Spinal cord (tissue), 9 donors: ENCODE measurements at regions not wholly inside any gene's neighbourhood (a gene's known extent, or its start where the extent isn't known, plus 50 kb on each side); places are given as distances from the start of the nearest gene placed in this dataset.

Experiments
- DNase-seq, 6 donors: peaks; one replicate each; pipeline versions ENCODE4 v3.0.0 to v3.0.0-alpha.2; 2013 to 2015; ENCODE audit warnings: low spot score in 6 of 6, low read depth in 4 of 6
- H3K27ac ChIP-seq: one replicate; pipeline ENCODE4 v1.5.1; 2013; ENCODE audit warnings: low read depth, low read length, control low read depth
- H3K27me3 ChIP-seq: one replicate; pipeline ENCODE4 v1.6.1; 2013; ENCODE audit warnings: low read length; ENCODE audit not compliant: control insufficient read depth, insufficient read depth
- H3K36me3 ChIP-seq: one replicate; pipeline ENCODE4 v1.6.1; 2013; ENCODE audit warnings: low read length; ENCODE audit not compliant: control insufficient read depth, insufficient read depth
- H3K4me1 ChIP-seq: one replicate; pipeline ENCODE4 v1.6.1; 2013; ENCODE audit warnings: low read length; ENCODE audit not compliant: control insufficient read depth, insufficient read depth
- H3K4me3 ChIP-seq: one replicate; pipeline ENCODE4 v1.5.1; 2013; ENCODE audit warnings: low read depth, low read length, control low read depth
- H3K9me3 ChIP-seq: one replicate; pipeline ENCODE4 v1.6.1; 2013; ENCODE audit warnings: low read length; ENCODE audit not compliant: control insufficient read depth, insufficient read depth
- WGBS: methylation state at CpG from one replicate; pipeline ENCODE4 v1.1.5; 2013; ENCODE audit warnings: missing lambda C conversion rate; ENCODE audit not compliant: insufficient coverage; 5-methylcytosine and 5-hydroxymethylcytosine counted together
- donor health status: healthy.

- peaks cover 3% of the 10 kb centered on the region for H3K4me1 ChIP-seq
- peak in 1 of 6 donors; percentile 28 for DNase-seq
- no peaks in the 10 kb centered on the region for H3K9me3 ChIP-seq
- H3K4me3 ChIP-seq = no peak overlapping the region
- H3K27ac ChIP-seq = no peak overlapping the region
- WGBS = 71% methylated on average over 1 of the region's 2 CpGs
- H3K27me3 ChIP-seq = no peaks in the 10 kb centered on the region
- no peaks in the 10 kb centered on the region for H3K36me3 ChIP-seq
Measured at GRCh38 chr10:52879091-52879807, 106.7 kb upstream of the MBL2 start.

GRCh38 chr10:52877451-52877850 lies 104.9 kb upstream of the MBL2 start:
- H3K36me3 ChIP-seq = no peaks in the 10 kb centered on the region
- H3K27ac ChIP-seq = no peak overlapping the region
- H3K27me3 ChIP-seq = no peaks in the 10 kb centered on the region
- DNase-seq = peak in 1 of 6 donors; percentile 53
- peaks cover 3% of the 10 kb centered on the region for H3K4me1 ChIP-seq
- no peaks in the 10 kb centered on the region for H3K9me3 ChIP-seq
- no peak overlapping the region for H3K4me3 ChIP-seq
- WGBS = no CpG with 5 or more reads among the region's 4 CpGs

- no peaks in the 10 kb centered on the region for H3K9me3 ChIP-seq
- H3K4me1 ChIP-seq = peaks cover 7% of the 10 kb centered on the region
- H3K27me3 ChIP-seq = no peaks in the 10 kb centered on the region
- no peaks in the 10 kb centered on the region for H3K36me3 ChIP-seq
- WGBS = 80% methylated on average over 2 of the region's 2 CpGs
- no peak for DNase-seq
- no peak overlapping the region for H3K4me3 ChIP-seq
- no peak overlapping the region for H3K27ac ChIP-seq
Measured at GRCh38 chr10:52875336-52875735, 102.8 kb upstream of the MBL2 start.

- H3K9me3 ChIP-seq = no peaks in the 10 kb centered on the region
- WGBS = 98% methylated on average over 4 of the region's 4 CpGs
- DNase-seq = peak in 1 of 6 donors; percentile 42
- no peak overlapping the region for H3K4me3 ChIP-seq
- no peak overlapping the region for H3K27ac ChIP-seq
- H3K27me3 ChIP-seq = no peaks in the 10 kb centered on the region
- H3K4me1 ChIP-seq = peaks cover 4% of the 10 kb centered on the region
- no peaks in the 10 kb centered on the region for H3K36me3 ChIP-seq
Measured at GRCh38 chr10:52874581-52874980, 102.0 kb upstream of the MBL2 start.

- Histone ChIP-seq H3K9me3 (peaks cover 8% of the 10 kb centered on the region), H3K27ac (no peak overlapping the region), H3K27me3 (no peaks in the 10 kb centered on the region), H3K4me1 (peaks cover 4% of the 10 kb centered on the region), H3K36me3 (no peaks in the 10 kb centered on the region), H3K4me3 (no peak overlapping the region)
- WGBS = 86% methylated on average over 22 of the region's 24 CpGs
- DNase-seq = no peak
Measured at GRCh38 chr10:52871191-52871843, 98.7 kb upstream of the MBL2 start.

- Histone ChIP-seq H3K4me3 (no peak overlapping the region), H3K27me3 (no peaks in the 10 kb centered on the region), H3K4me1 (peaks cover 4% of the 10 kb centered on the region), H3K27ac (no peak overlapping the region), H3K36me3 (no peaks in the 10 kb centered on the region), H3K9me3 (peaks cover 8% of the 10 kb centered on the region)
- no peak for DNase-seq
- WGBS = no CpG with 5 or more reads among the region's 3 CpGs
Measured at GRCh38 chr10:52870562-52870961, 98.0 kb upstream of the MBL2 start.

GRCh38 chr10:52869864-52870263 lies 97.3 kb upstream of the MBL2 start:
- Histone ChIP-seq H3K27me3 (no peaks in the 10 kb centered on the region), H3K4me3 (no peak overlapping the region)

GRCh38 chr10:52865213-52865612 lies 92.6 kb upstream of the MBL2 start:
- Histone ChIP-seq H3K9me3 (peaks cover 8% of the 10 kb centered on the region), H3K27me3 (no peaks in the 10 kb centered on the region), H3K36me3 (no peaks in the 10 kb centered on the region), H3K4me1 (no peaks in the 10 kb centered on the region), H3K4me3 (no peak overlapping the region), H3K27ac (no peak overlapping the region)
- 98% methylated on average over 7 of the region's 9 CpGs for WGBS
- no peak for DNase-seq

More at GRCh38 chr10:52869864-52870263, 97.3 kb upstream of the MBL2 start:
- no peak for DNase-seq
- WGBS = no CpG with 5 or more reads among the region's 2 CpGs
- H3K36me3 ChIP-seq = no peaks in the 10 kb centered on the region
- peaks cover 4% of the 10 kb centered on the region for H3K4me1 ChIP-seq
- no peak overlapping the region for H3K27ac ChIP-seq
- H3K9me3 ChIP-seq = peaks cover 8% of the 10 kb centered on the region

GRCh38 chr10:52864201-52865106 lies 91.9 kb upstream of the MBL2 start:
- peak in 1 of 6 donors; percentile 76 for DNase-seq
- Histone ChIP-seq H3K9me3 (peaks cover 8% of the 10 kb centered on the region), H3K4me3 (no peak overlapping the region), H3K36me3 (no peaks in the 10 kb centered on the region), H3K4me1 (no peaks in the 10 kb centered on the region), H3K27ac (no peak overlapping the region), H3K27me3 (no peaks in the 10 kb centered on the region)
- WGBS = 50% methylated on average over 10 of the region's 10 CpGs
